GM18507 (cell line): ENCODE measurements at regions not wholly inside any gene's neighbourhood (a gene's known extent, or its start where the extent isn't known, plus 50 kb on each side); places are given as distances from the start of the nearest gene placed in this dataset.

Experiments
- DNase-seq: peaks from one replicate; pipeline ENCODE4 v3.0.0; 2011; ENCODE audit warnings: low read depth; ENCODE audit not compliant: insufficient read length; ENCODE audit errors: extremely low spot score
- FAIRE-seq: peaks from 2 replicates; lab custom pipeline; 2011; peaks lifted over from hg19 to GRCh38; lab: Jason Lieb, UNC

- no peak for FAIRE-seq
These were observed 164.8 kb downstream of the WDR11 start for GRCh38 chr10:121015916-121016315.

GRCh38 chr10:121024905-121025584, 173.9 kb downstream of the WDR11 start:
- FAIRE-seq (no peak), DNase-seq (no peak)

More at GRCh38 chr10:121015916-121016315, 164.8 kb downstream of the WDR11 start:
- no peak for DNase-seq

- DNase-seq (no peak), FAIRE-seq (no peak)
These were observed 174.6 kb downstream of the WDR11 start for GRCh38 chr10:121025731-121026130.

GRCh38 chr10:121027371-121027770, 176.2 kb downstream of the WDR11 start:
- DNase-seq, result no peak
- FAIRE-seq, result no peak

GRCh38 chr10:121032460-121032859, 181.3 kb downstream of the WDR11 start:
- FAIRE-seq (no peak), DNase-seq (no peak)

- FAIRE-seq, result no peak
These were observed 182.2 kb downstream of the WDR11 start for GRCh38 chr10:121033366-121033765.

GRCh38 chr10:121036431-121036830, 185.3 kb downstream of the WDR11 start:
- FAIRE-seq, result no peak
- no peak for DNase-seq

More at GRCh38 chr10:121033366-121033765, 182.2 kb downstream of the WDR11 start:
- no peak for DNase-seq

GRCh38 chr10:121041499-121041898, 190.3 kb downstream of the WDR11 start:
- DNase-seq (no peak), FAIRE-seq (no peak)

GRCh38 chr10:121041906-121042305, 190.7 kb downstream of the WDR11 start:
- no peak for FAIRE-seq
- DNase-seq, result no peak

- FAIRE-seq (no peak), DNase-seq (no peak)
These were observed 191.2 kb downstream of the WDR11 start for GRCh38 chr10:121042342-121042741.

- no peak for DNase-seq
- FAIRE-seq, result no peak
These were observed 192.1 kb downstream of the WDR11 start for GRCh38 chr10:121043124-121043849.

- DNase-seq (no peak), FAIRE-seq (no peak)
These were observed 197.6 kb downstream of the WDR11 start for GRCh38 chr10:121048749-121049148.

- DNase-seq (no peak), FAIRE-seq (no peak)
These were observed 198.3 kb downstream of the WDR11 start for GRCh38 chr10:121049489-121049888.

- FAIRE-seq (no peak), DNase-seq (no peak)
These were observed 198.8 kb downstream of the WDR11 start for GRCh38 chr10:121049923-121050322.

- FAIRE-seq (no peak), DNase-seq (no peak)
These were observed 200.0 kb downstream of the WDR11 start for GRCh38 chr10:121051171-121051570.

GRCh38 chr10:121051696-121052279, 200.6 kb downstream of the WDR11 start:
- DNase-seq, result no peak
- FAIRE-seq, result no peak

GRCh38 chr10:121053151-121053550, 202.0 kb downstream of the WDR11 start:
- no peak for DNase-seq
- FAIRE-seq, result no peak

GRCh38 chr10:121054874-121055273, 203.7 kb downstream of the WDR11 start:
- DNase-seq (no peak), FAIRE-seq (no peak)

GRCh38 chr10:121057269-121057668, 206.1 kb downstream of the WDR11 start:
- FAIRE-seq, result no peak
- no peak for DNase-seq

GRCh38 chr10:121058082-121058481, 206.9 kb downstream of the WDR11 start:
- FAIRE-seq (no peak), DNase-seq (no peak)

- no peak for DNase-seq
- no peak for FAIRE-seq
These were observed 208.2 kb downstream of the WDR11 start for GRCh38 chr10:121059351-121059750.
